ENCODE measurements at regions not wholly inside any gene's neighbourhood (a gene's known extent, or its start where the extent isn't known, plus 50 kb on each side); places are given as distances from the start of the nearest gene placed in this dataset.

GRCh38 chr20:12715991-12716680, 292.6 kb upstream of the SPTLC3 start:
- H3K27ac ChIP-seq = no peak overlapping the region
- H3K4me3 ChIP-seq = no peak overlapping the region
- H3K4me2 ChIP-seq = no peak overlapping the region
- no peaks in the 10 kb centered on the region for H3K9me3 ChIP-seq (replicated peaks in 1 of 11)
- H3K9ac ChIP-seq = no peak overlapping the region
- H3K36me3 ChIP-seq = no peaks in the 10 kb centered on the region
- no peak for TF ChIP-seq Cebpa-rat (IDR thresholded peaks at IDR 0.05)
- no peaks in the 10 kb centered on the region for H3K4me1 ChIP-seq
- no peaks in the 10 kb centered on the region for H4K20me1 ChIP-seq
- no peaks in the 10 kb centered on the region for H3K27me3 ChIP-seq

GRCh38 chr20:12717061-12717460, 291.7 kb upstream of the SPTLC3 start:
- Histone ChIP-seq H3K4me1 (no peaks in the 10 kb centered on the region), H3K4me2 (no peak overlapping the region), H3K27ac (no peak overlapping the region), H3K4me3 (no peak overlapping the region), H3K9ac (no peak overlapping the region), H4K20me1 (no peaks in the 10 kb centered on the region), H3K27me3 (no peaks in the 10 kb centered on the region), H3K36me3 (no peaks in the 10 kb centered on the region), H3K9me3 (replicated peaks in 1 of 11) (no peaks in the 10 kb centered on the region)
- no peak for TF ChIP-seq Cebpa-rat (IDR thresholded peaks at IDR 0.05)

- Histone ChIP-seq H3K4me3 (no peak overlapping the region), H3K9ac (no peak overlapping the region), H4K20me1 (no peaks in the 10 kb centered on the region), H3K9me3 (replicated peaks in 1 of 11) (no peaks in the 10 kb centered on the region), H3K36me3 (no peaks in the 10 kb centered on the region), H3K4me1 (no peaks in the 10 kb centered on the region), H3K27me3 (no peaks in the 10 kb centered on the region), H3K4me2 (no peak overlapping the region), H3K27ac (no peak overlapping the region)
- TF ChIP-seq Cebpa-rat (IDR thresholded peaks at IDR 0.05) = no peak
Observed at GRCh38 chr20:12718619-12719018, 290.2 kb upstream of the SPTLC3 start.

- Histone ChIP-seq H3K36me3 (no peaks in the 10 kb centered on the region), H4K20me1 (no peaks in the 10 kb centered on the region), H3K4me3 (no peak overlapping the region), H3K4me1 (no peaks in the 10 kb centered on the region), H3K9me3 (replicated peaks in 1 of 11) (no peaks in the 10 kb centered on the region), H3K27me3 (no peaks in the 10 kb centered on the region), H3K9ac (no peak overlapping the region), H3K4me2 (no peak overlapping the region), H3K27ac (no peak overlapping the region)
- no peak for TF ChIP-seq Cebpa-rat (IDR thresholded peaks at IDR 0.05)
Observed at GRCh38 chr20:12721636-12722035, 287.1 kb upstream of the SPTLC3 start.

GRCh38 chr20:12722091-12722490, 286.7 kb upstream of the SPTLC3 start:
- Histone ChIP-seq H3K4me2 (no peak overlapping the region), H4K20me1 (no peaks in the 10 kb centered on the region), H3K27ac (no peak overlapping the region), H3K4me1 (no peaks in the 10 kb centered on the region), H3K27me3 (no peaks in the 10 kb centered on the region), H3K9ac (no peak overlapping the region), H3K4me3 (no peak overlapping the region), H3K9me3 (replicated peaks in 1 of 11) (no peaks in the 10 kb centered on the region), H3K36me3 (no peaks in the 10 kb centered on the region)
- no peak for TF ChIP-seq Cebpa-rat (IDR thresholded peaks at IDR 0.05)

- TF ChIP-seq Cebpa-rat (IDR thresholded peaks at IDR 0.05) = no peak
- Histone ChIP-seq H3K4me2 (no peak overlapping the region), H3K4me3 (no peak overlapping the region), H3K9me3 (replicated peaks in 1 of 11) (no peaks in the 10 kb centered on the region), H3K27ac (no peak overlapping the region), H3K36me3 (no peaks in the 10 kb centered on the region), H4K20me1 (no peaks in the 10 kb centered on the region), H3K4me1 (no peaks in the 10 kb centered on the region), H3K9ac (no peak overlapping the region), H3K27me3 (no peaks in the 10 kb centered on the region)
Observed at GRCh38 chr20:12723811-12724210, 285.0 kb upstream of the SPTLC3 start.

- no peak overlapping the region for H3K27ac ChIP-seq
- H3K4me3 ChIP-seq = no peak overlapping the region
- no peaks in the 10 kb centered on the region for H4K20me1 ChIP-seq
- H3K27me3 ChIP-seq = no peaks in the 10 kb centered on the region
- TF ChIP-seq Cebpa-rat (IDR thresholded peaks at IDR 0.05) = no peak
- no peak overlapping the region for H3K4me2 ChIP-seq
- H3K9ac ChIP-seq = no peak overlapping the region
- H3K36me3 ChIP-seq = no peaks in the 10 kb centered on the region
- H3K9me3 ChIP-seq (replicated peaks in 1 of 11) = no peaks in the 10 kb centered on the region
- H3K4me1 ChIP-seq = no peaks in the 10 kb centered on the region
Observed at GRCh38 chr20:12728782-12729181, 280.0 kb upstream of the SPTLC3 start.

- TF ChIP-seq Cebpa-rat (IDR thresholded peaks at IDR 0.05) = no peak
- no peaks in the 10 kb centered on the region for H3K4me1 ChIP-seq
- H3K27ac ChIP-seq = no peak overlapping the region
- H3K9me3 ChIP-seq (replicated peaks in 1 of 11) = no peaks in the 10 kb centered on the region
- no peak overlapping the region for H3K9ac ChIP-seq
- H3K27me3 ChIP-seq = no peaks in the 10 kb centered on the region
- H4K20me1 ChIP-seq = no peaks in the 10 kb centered on the region
- no peak overlapping the region for H3K4me3 ChIP-seq
- H3K4me2 ChIP-seq = no peak overlapping the region
- H3K36me3 ChIP-seq = no peaks in the 10 kb centered on the region
Observed at GRCh38 chr20:12729326-12729725, 279.4 kb upstream of the SPTLC3 start.

GRCh38 chr20:12733811-12734210, 275.0 kb upstream of the SPTLC3 start:
- Histone ChIP-seq H3K9ac (no peak overlapping the region), H3K4me2 (no peak overlapping the region), H3K27ac (no peak overlapping the region), H4K20me1 (no peaks in the 10 kb centered on the region), H3K4me1 (no peaks in the 10 kb centered on the region), H3K9me3 (replicated peaks in 1 of 11) (no peaks in the 10 kb centered on the region), H3K36me3 (no peaks in the 10 kb centered on the region), H3K4me3 (no peak overlapping the region), H3K27me3 (no peaks in the 10 kb centered on the region)
- TF ChIP-seq Cebpa-rat (IDR thresholded peaks at IDR 0.05) = no peak

GRCh38 chr20:12737497-12737896, 271.3 kb upstream of the SPTLC3 start:
- no peaks in the 10 kb centered on the region for H3K4me1 ChIP-seq
- no peak overlapping the region for H3K4me2 ChIP-seq
- H3K27ac ChIP-seq = no peak overlapping the region
- no peaks in the 10 kb centered on the region for H4K20me1 ChIP-seq
- TF ChIP-seq Cebpa-rat (IDR thresholded peaks at IDR 0.05) = no peak
- H3K9ac ChIP-seq = no peak overlapping the region
- H3K27me3 ChIP-seq = no peaks in the 10 kb centered on the region
- no peaks in the 10 kb centered on the region for H3K9me3 ChIP-seq (replicated peaks in 1 of 11)
- no peak overlapping the region for H3K4me3 ChIP-seq
- no peaks in the 10 kb centered on the region for H3K36me3 ChIP-seq

Data from BLaER1 treated with 17β-estradiol and CSF1 and Interleukin-3, amounts not matched to agents 10 nM and 100 nM (cell line).